H9 (cell line): ENCODE measurements at regions not wholly inside any gene's neighbourhood (a gene's known extent, or its start where the extent isn't known, plus 50 kb on each side); places are given as distances from the start of the nearest gene placed in this dataset.

ENCODE experiments used
- DNase-seq: peaks from one replicate; pipeline ENCODE4 v3.0.0-alpha.2; 2017
- H2AFZ ChIP-seq: one replicate; pipeline ENCODE4 v1.6.1; 2013; ENCODE audit warnings: mild to moderate bottlenecking, low read length, control low read depth, moderate library complexity
- H2AK5ac ChIP-seq: 2 replicates; pipeline ENCODE4 v1.6.1; 2013; ENCODE audit warnings: low read length, control low read depth, mixed read lengths; ENCODE audit not compliant: insufficient read length
- H2BK120ac ChIP-seq: one replicate; pipeline ENCODE4 v1.6.1; 2013; ENCODE audit warnings: low read depth, mild to moderate bottlenecking, low read length, control low read depth, inconsistent platforms; ENCODE audit not compliant: poor library complexity, severe bottlenecking
- H2BK12ac ChIP-seq: 2 replicates; pipeline ENCODE4 v1.6.1; 2013; ENCODE audit warnings: low read length, control low read depth, mixed read lengths, low read depth; ENCODE audit not compliant: insufficient read length
- H2BK15ac ChIP-seq: 2 replicates; pipeline ENCODE4 v1.6.1; 2013; ENCODE audit warnings: low read depth, low read length, control low read depth
- H2BK20ac ChIP-seq: one replicate; pipeline ENCODE4 v1.6.1; 2013; ENCODE audit warnings: low read depth, mild to moderate bottlenecking, low read length, control low read depth, inconsistent platforms; ENCODE audit not compliant: poor library complexity, severe bottlenecking
- H2BK5ac ChIP-seq: 2 replicates; pipeline ENCODE4 v1.6.1; 2013; ENCODE audit warnings: low read length, control low read depth, mixed read lengths; ENCODE audit not compliant: insufficient read length
- H3K14ac ChIP-seq: 2 replicates; pipeline ENCODE4 v1.6.1; 2013; ENCODE audit warnings: low read length, control low read depth; ENCODE audit not compliant: insufficient read depth
- H3K18ac ChIP-seq: 2 replicates; pipeline ENCODE4 v1.6.1; 2013; ENCODE audit warnings: low read depth, mild to moderate bottlenecking, mixed read lengths, low read length, control low read depth; ENCODE audit not compliant: insufficient read length
- H3K23ac ChIP-seq: 2 replicates; pipeline ENCODE4 v1.6.1; 2013; ENCODE audit warnings: low read length, control low read depth, mixed read lengths, low read depth; ENCODE audit not compliant: insufficient read length
- H3K23me2 ChIP-seq: 2 replicates; pipeline ENCODE4 v1.6.1; 2013; ENCODE audit warnings: low read depth, mild to moderate bottlenecking, mixed read lengths, low read length, control low read depth; ENCODE audit not compliant: insufficient read length, poor library complexity, severe bottlenecking
- H3K27ac ChIP-seq: 2 replicates; pipeline ENCODE4 v1.5.1; 2013; ENCODE audit warnings: low read length, control low read depth, mixed read lengths, low read depth; ENCODE audit not compliant: insufficient read length
- H3K27me3 ChIP-seq: 2 replicates; pipeline ENCODE4 v1.6.1; 2013; ENCODE audit warnings: low read length, control low read depth, inconsistent platforms; ENCODE audit not compliant: insufficient read depth
- H3K4ac ChIP-seq: 2 replicates; pipeline ENCODE4 v1.6.1; 2013; ENCODE audit warnings: low read depth, mild to moderate bottlenecking, control low read depth, inconsistent platforms, low read length, moderate library complexity
- H3K4me1 ChIP-seq: 2 replicates; pipeline ENCODE4 v1.6.1; 2013; ENCODE audit warnings: low read length, control low read depth, inconsistent platforms; ENCODE audit not compliant: insufficient read depth
- H3K4me2 ChIP-seq: 2 replicates; pipeline ENCODE4 v1.6.1; 2013; ENCODE audit warnings: low read length, control low read depth, mixed read lengths; ENCODE audit not compliant: insufficient read length, insufficient read depth
- H3K56ac ChIP-seq: 2 replicates; pipeline ENCODE4 v1.6.1; 2013; ENCODE audit warnings: low read depth, mild to moderate bottlenecking, mixed read lengths, low read length, control low read depth; ENCODE audit not compliant: insufficient read length
- H3K79me1 ChIP-seq: 2 replicates; pipeline ENCODE4 v1.6.1; 2013; ENCODE audit warnings: low read depth, mild to moderate bottlenecking, moderate library complexity, low read length, control low read depth, inconsistent platforms; ENCODE audit not compliant: insufficient read depth, poor library complexity, severe bottlenecking
- H3K79me2 ChIP-seq: 2 replicates; pipeline ENCODE4 v1.6.1; 2013; ENCODE audit warnings: low read length, control low read depth, inconsistent platforms; ENCODE audit not compliant: insufficient read depth
- H3K9ac ChIP-seq: 2 replicates; pipeline ENCODE4 v1.6.1; 2013; ENCODE audit warnings: low read length, control low read depth, mixed read lengths; ENCODE audit not compliant: insufficient read length; ENCODE audit errors: extremely low read depth
- H3K9me3 ChIP-seq: one replicate; pipeline ENCODE4 v1.6.1; 2013; ENCODE audit warnings: low read depth, low read length, inconsistent platforms; ENCODE audit not compliant: control insufficient read depth
- H3T11ph ChIP-seq: one replicate; pipeline ENCODE4 v1.6.1; 2013; ENCODE audit warnings: mild to moderate bottlenecking, low read length, control low read depth, inconsistent platforms
- H4K20me1 ChIP-seq: one replicate; pipeline ENCODE4 v1.6.1; 2013; ENCODE audit not compliant: control insufficient read depth, insufficient read length, insufficient read depth
- H4K5ac ChIP-seq: 2 replicates; pipeline ENCODE4 v1.6.1; 2013; ENCODE audit warnings: low read depth, mild to moderate bottlenecking, mixed read lengths, low read length, control low read depth; ENCODE audit not compliant: insufficient read length
- H4K8ac ChIP-seq: replicated peaks from 2 replicates; pipeline ENCODE4 v1.6.1; 2013; ENCODE audit warnings: low read length, control low read depth, mixed read lengths, low read depth; ENCODE audit not compliant: insufficient read length
- H4K91ac ChIP-seq: 2 replicates; pipeline ENCODE4 v1.6.1; 2013; ENCODE audit warnings: low read depth, mild to moderate bottlenecking, moderate library complexity, mixed read lengths, low read length, control low read depth; ENCODE audit not compliant: insufficient read length
- H3K27ac Mint-ChIP-seq, 3 experiments: 2 replicates in 2 of 3; 3 replicates in 1 of 3; pipeline ENCODE4 v1.8.0; 2020 to 2021; ENCODE audit warnings: mixed read lengths in 3 of 3, mild to moderate bottlenecking in 1 of 3, moderate library complexity in 1 of 3
- H3K27me3 Mint-ChIP-seq: 2 replicates; pipeline ENCODE4 v1.8.0; 2021; ENCODE audit warnings: low read depth, mild to moderate bottlenecking, moderate library complexity, mixed read lengths
- H3K36me3 Mint-ChIP-seq, 3 experiments: 2 replicates in 2 of 3; 3 replicates in 1 of 3; pipeline ENCODE4 v1.8.0; 2020 to 2021; ENCODE audit warnings: low read depth in 3 of 3, mixed read lengths in 3 of 3; ENCODE audit not compliant: insufficient read depth in 1 of 3
- H3K4me1 Mint-ChIP-seq, 2 experiments: 2 replicates each; pipeline ENCODE4 v1.8.0; 2020; ENCODE audit warnings: mixed read lengths in 2 of 2
- H3K4me3 Mint-ChIP-seq, 2 experiments: 2 replicates in 1 of 2; 3 replicates in 1 of 2; pipeline ENCODE4 v1.8.0; 2020 to 2021; ENCODE audit warnings: mild to moderate bottlenecking in 2 of 2, mixed read lengths in 2 of 2, moderate library complexity in 1 of 2
- H3K9me3 Mint-ChIP-seq, 2 experiments: 2 replicates in 1 of 2; 3 replicates in 1 of 2; pipeline ENCODE4 v1.8.0; 2020; ENCODE audit warnings: mild to moderate bottlenecking in 2 of 2, mixed read lengths in 2 of 2, moderate library complexity in 1 of 2
- WGBS: extraction: QIAGEN DNeasy Blood & Tissue Kit; methylation state at CpG from one replicate; pipeline ENCODE4 v1.1.7; 2013; ENCODE audit warnings: missing lambda C conversion rate, low lambda C conversion rate, mixed read lengths; ENCODE audit not compliant: insufficient read length; ENCODE audit errors: extremely low coverage; 5-methylcytosine and 5-hydroxymethylcytosine counted together
- TF ChIP-seq, protein P1 (sequence below): fragments of 200-600 bp; sonication (generic); conservative IDR thresholded peaks from 3 replicates; pipeline ENCODE4 v1.8.0; 2021; ENCODE audit warnings: antibody characterized with exemption, mild to moderate bottlenecking

DNA sequence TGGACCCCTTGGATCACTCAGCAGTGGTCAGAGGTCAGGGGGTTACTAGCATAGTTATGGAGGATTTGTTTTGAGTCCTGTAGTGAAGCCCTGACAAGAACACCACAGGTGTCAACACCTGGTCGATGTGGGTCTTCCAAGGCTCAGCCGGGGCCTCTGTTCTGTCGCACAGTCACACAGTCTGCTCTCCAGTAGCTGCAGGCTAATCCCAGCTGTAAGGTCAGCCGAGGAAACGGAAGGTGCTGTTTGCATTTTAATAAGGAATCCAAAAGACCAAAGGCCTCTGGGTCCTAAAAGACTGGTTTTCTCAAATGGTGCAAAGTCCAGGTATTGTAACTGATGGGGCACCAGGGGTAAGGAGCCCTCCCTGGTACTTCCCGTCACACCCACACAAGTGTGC lies 71.7 kb downstream of the RPLP1 start:
- no peaks in the 10 kb centered on the region for H3K23me2 ChIP-seq
- H2AK5ac ChIP-seq: no peak overlapping the region
- H3K9me3 Mint-ChIP-seq: peaks cover 4% of the 10 kb centered on the region in 2 experiments; a peak in 3 of 5 replicates
- H3K9ac ChIP-seq: no peak overlapping the region
- H3K27ac ChIP-seq: no peak overlapping the region
- no peaks in the 10 kb centered on the region for H3K27me3 ChIP-seq
- no peak overlapping the region for H3K4me2 ChIP-seq
- H3K79me2 ChIP-seq: no peaks in the 10 kb centered on the region
- no peak overlapping the region for H2BK120ac ChIP-seq
- TF ChIP-seq, protein P1, sequence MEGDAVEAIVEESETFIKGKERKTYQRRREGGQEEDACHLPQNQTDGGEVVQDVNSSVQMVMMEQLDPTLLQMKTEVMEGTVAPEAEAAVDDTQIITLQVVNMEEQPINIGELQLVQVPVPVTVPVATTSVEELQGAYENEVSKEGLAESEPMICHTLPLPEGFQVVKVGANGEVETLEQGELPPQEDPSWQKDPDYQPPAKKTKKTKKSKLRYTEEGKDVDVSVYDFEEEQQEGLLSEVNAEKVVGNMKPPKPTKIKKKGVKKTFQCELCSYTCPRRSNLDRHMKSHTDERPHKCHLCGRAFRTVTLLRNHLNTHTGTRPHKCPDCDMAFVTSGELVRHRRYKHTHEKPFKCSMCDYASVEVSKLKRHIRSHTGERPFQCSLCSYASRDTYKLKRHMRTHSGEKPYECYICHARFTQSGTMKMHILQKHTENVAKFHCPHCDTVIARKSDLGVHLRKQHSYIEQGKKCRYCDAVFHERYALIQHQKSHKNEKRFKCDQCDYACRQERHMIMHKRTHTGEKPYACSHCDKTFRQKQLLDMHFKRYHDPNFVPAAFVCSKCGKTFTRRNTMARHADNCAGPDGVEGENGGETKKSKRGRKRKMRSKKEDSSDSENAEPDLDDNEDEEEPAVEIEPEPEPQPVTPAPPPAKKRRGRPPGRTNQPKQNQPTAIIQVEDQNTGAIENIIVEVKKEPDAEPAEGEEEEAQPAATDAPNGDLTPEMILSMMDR: no peak
- H3K36me3 Mint-ChIP-seq: peaks cover 0 to 4% (median 0%) of the 10 kb centered on the region in 3 experiments; a peak in 3 of 7 replicates
- no peak overlapping the region for H3T11ph ChIP-seq
- no peak overlapping the region for H3K4me3 Mint-ChIP-seq
- no peak overlapping the region for H3K56ac ChIP-seq
- no peak overlapping the region for H3K14ac ChIP-seq
- no peaks in the 10 kb centered on the region for H4K20me1 ChIP-seq
- H3K27me3 Mint-ChIP-seq: no peaks in the 10 kb centered on the region; the same call in 1 of the 2 replicates
- no peak overlapping the region for H2BK12ac ChIP-seq
- peaks cover 26 to 53% of the 10 kb centered on the region in 2 experiments for H3K4me1 Mint-ChIP-seq
- H3K9me3 ChIP-seq: no peaks in the 10 kb centered on the region
- DNase-seq: no peak
- no peak overlapping the region for H2AFZ ChIP-seq
- H3K4me1 ChIP-seq: no peaks in the 10 kb centered on the region
- H3K79me1 ChIP-seq: no peaks in the 10 kb centered on the region
- H3K23ac ChIP-seq: no peak overlapping the region
- H4K8ac ChIP-seq: no peak overlapping the region
- WGBS: no CpG with 5 or more reads among the region's 6 CpGs
- no peak overlapping the region for H3K4ac ChIP-seq
- H4K91ac ChIP-seq: no peak overlapping the region
- H2BK20ac ChIP-seq: no peak overlapping the region
- peak overlapping the region in 1 of 3 experiments; percentile 76; a peak in 2 of 7 replicates for H3K27ac Mint-ChIP-seq
- H2BK5ac ChIP-seq: no peak overlapping the region
- H4K5ac ChIP-seq: no peak overlapping the region
- no peak overlapping the region for H2BK15ac ChIP-seq
- no peak overlapping the region for H3K18ac ChIP-seq
